CD4-positive, alpha-beta T cell (primary cell): ENCODE measurements at regions not wholly inside any gene's neighbourhood (a gene's known extent, or its start where the extent isn't known, plus 50 kb on each side); places are given as distances from the start of the nearest gene placed in this dataset.

ENCODE experiments used
- ATAC-seq: fragments of 200-7000 bp; cut with Tn5 transposase; one replicate; pipeline ENCODE4 v1.10.0; 2022; ENCODE audit warnings: mild to moderate bottlenecking; ENCODE audit not compliant: poor library complexity
- CTCF ChIA-PET: fragments of 350-600 bp; sonication (Branson Sonifier 250); formaldehyde crosslinking; loops from one replicate; lab custom pipeline; 2021; ENCODE audit warnings: antibody characterized with exemption, inconsistent platforms; lab: Charles Lee
- POLR2A ChIA-PET: fragments of 350-600 bp; sonication (Branson Sonifier 250); formaldehyde crosslinking; loops from one replicate; lab custom pipeline; 2021; ENCODE audit warnings: antibody characterized with exemption, inconsistent platforms; lab: Charles Lee
- DNase-seq, 14 experiments: peaks; one replicate each; pipeline ENCODE4 v3.0.0-alpha.2; 2013 to 2020; ENCODE audit warnings: mixed read lengths in 2 of 14
- H3K27ac ChIP-seq, 2 donors: one replicate each; pipeline versions ENCODE4 v1.5.1 to v1.7.0; 2013; ENCODE audit warnings: low read length in 2 of 2, low read depth in 1 of 2, mild to moderate bottlenecking in 1 of 2
- H3K27me3 ChIP-seq, 2 experiments: 1 replicate in 1 of 2; 2 replicates in 1 of 2; pipeline versions ENCODE4 v1.6.1 to v1.7.0; 2013; ENCODE audit warnings: low read length in 2 of 2, control low read depth in 1 of 2, mild to moderate bottlenecking in 1 of 2, moderate library complexity in 1 of 2; ENCODE audit not compliant: insufficient read depth in 2 of 2, control insufficient read depth in 1 of 2
- H3K36me3 ChIP-seq: one replicate; pipeline ENCODE4 v1.6.1; 2013; ENCODE audit warnings: low read length, control low read depth; ENCODE audit not compliant: insufficient read depth
- H3K4me1 ChIP-seq: one replicate; pipeline ENCODE4 v1.6.1; 2013; ENCODE audit warnings: low read length, control low read depth; ENCODE audit not compliant: insufficient read depth
- H3K4me3 ChIP-seq: one replicate; pipeline ENCODE4 v1.5.1; 2013; ENCODE audit warnings: mild to moderate bottlenecking, low read length, moderate library complexity
- H3K9me3 ChIP-seq, 2 experiments: 1 replicate in 1 of 2; 2 replicates in 1 of 2; pipeline versions ENCODE4 v1.6.1 to v1.7.0; 2013; ENCODE audit warnings: low read length in 2 of 2, mild to moderate bottlenecking in 2 of 2, control low read depth in 1 of 2, moderate library complexity in 1 of 2; ENCODE audit not compliant: control insufficient read depth in 1 of 2, insufficient read depth in 1 of 2
- H3K27ac Mint-ChIP-seq: one replicate; pipeline ENCODE4 v1.8.0; 2020; ENCODE audit warnings: mixed read lengths
- H3K27me3 Mint-ChIP-seq: one replicate; pipeline ENCODE4 v1.8.0; 2021; ENCODE audit warnings: mixed read lengths
- H3K36me3 Mint-ChIP-seq: one replicate; pipeline ENCODE4 v1.8.0; 2021; ENCODE audit warnings: low read depth, mixed read lengths
- H3K4me1 Mint-ChIP-seq: one replicate; pipeline ENCODE4 v1.8.0; 2021; ENCODE audit warnings: low read depth, mixed read lengths
- H3K4me3 Mint-ChIP-seq: one replicate; pipeline ENCODE4 v1.8.0; 2020; ENCODE audit warnings: mild to moderate bottlenecking, mixed read lengths
- H3K9me3 Mint-ChIP-seq: one replicate; pipeline ENCODE4 v1.8.0; 2020; ENCODE audit warnings: mixed read lengths
- intact Hi-C, 2 experiments: fragments of 100-400 bp; cut with DNase I in 1 of 2; cut with micrococcal nuclease in 1 of 2; formaldehyde crosslinking; loops; one replicate each; pipeline versions ENCODE4 v1.15.1 to v1.9.0; 2023 to 2025; cut with DNase I, micrococcal nuclease
- TF ChIP-seq, protein P1 (sequence below): fragments of 200-600 bp; IDR thresholded peaks from one replicate; pipeline ENCODE4 v1.8.0; 2022; ENCODE audit warnings: antibody characterized with exemption, mild to moderate bottlenecking

DNA sequence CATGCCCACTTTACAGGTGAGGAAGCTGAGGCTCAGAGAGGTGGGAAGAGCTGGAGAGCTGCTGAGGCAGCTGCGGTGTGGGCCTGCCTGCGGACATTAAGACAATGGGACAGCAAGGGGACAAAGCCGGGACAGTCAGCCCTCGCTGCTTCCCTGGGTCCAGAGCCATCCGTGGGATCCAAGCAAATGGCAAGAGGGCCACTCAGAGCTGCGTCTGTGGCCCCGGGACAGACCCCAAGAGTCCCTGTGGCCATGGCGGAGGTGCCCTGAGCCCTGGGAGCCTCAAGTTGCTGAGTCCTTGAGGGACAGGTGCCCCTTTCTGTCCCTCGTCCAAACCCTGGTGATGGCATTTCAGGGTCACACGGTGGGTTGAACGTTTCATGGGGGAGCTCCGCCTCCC is 191.9 kb downstream of the OLFM1 start:
- ATAC-seq: no peak
- TF ChIP-seq, protein P1, sequence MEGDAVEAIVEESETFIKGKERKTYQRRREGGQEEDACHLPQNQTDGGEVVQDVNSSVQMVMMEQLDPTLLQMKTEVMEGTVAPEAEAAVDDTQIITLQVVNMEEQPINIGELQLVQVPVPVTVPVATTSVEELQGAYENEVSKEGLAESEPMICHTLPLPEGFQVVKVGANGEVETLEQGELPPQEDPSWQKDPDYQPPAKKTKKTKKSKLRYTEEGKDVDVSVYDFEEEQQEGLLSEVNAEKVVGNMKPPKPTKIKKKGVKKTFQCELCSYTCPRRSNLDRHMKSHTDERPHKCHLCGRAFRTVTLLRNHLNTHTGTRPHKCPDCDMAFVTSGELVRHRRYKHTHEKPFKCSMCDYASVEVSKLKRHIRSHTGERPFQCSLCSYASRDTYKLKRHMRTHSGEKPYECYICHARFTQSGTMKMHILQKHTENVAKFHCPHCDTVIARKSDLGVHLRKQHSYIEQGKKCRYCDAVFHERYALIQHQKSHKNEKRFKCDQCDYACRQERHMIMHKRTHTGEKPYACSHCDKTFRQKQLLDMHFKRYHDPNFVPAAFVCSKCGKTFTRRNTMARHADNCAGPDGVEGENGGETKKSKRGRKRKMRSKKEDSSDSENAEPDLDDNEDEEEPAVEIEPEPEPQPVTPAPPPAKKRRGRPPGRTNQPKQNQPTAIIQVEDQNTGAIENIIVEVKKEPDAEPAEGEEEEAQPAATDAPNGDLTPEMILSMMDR: no peak
- Mint-ChIP-seq H3K4me1 (no peaks in the 10 kb centered on the region), H3K4me3 (no peak overlapping the region), H3K9me3 (no peaks in the 10 kb centered on the region), H3K36me3 (no peaks in the 10 kb centered on the region), H3K27me3 (no peaks in the 10 kb centered on the region), H3K27ac (no peak overlapping the region)
- Histone ChIP-seq H3K4me1 (no peaks in the 10 kb centered on the region), H3K27me3 (peaks cover 0 to 4% of the 10 kb centered on the region in 2 experiments), H3K4me3 (no peak overlapping the region), H3K36me3 (no peaks in the 10 kb centered on the region), H3K27ac (no peak overlapping the region), H3K9me3 (peaks cover 0 to 4% of the 10 kb centered on the region in 2 experiments)
- no peak for DNase-seq
- intact Hi-C loops: no loop called here
- ChIA-PET POLR2A (no interaction called here), CTCF (no interaction called here)

DNA sequence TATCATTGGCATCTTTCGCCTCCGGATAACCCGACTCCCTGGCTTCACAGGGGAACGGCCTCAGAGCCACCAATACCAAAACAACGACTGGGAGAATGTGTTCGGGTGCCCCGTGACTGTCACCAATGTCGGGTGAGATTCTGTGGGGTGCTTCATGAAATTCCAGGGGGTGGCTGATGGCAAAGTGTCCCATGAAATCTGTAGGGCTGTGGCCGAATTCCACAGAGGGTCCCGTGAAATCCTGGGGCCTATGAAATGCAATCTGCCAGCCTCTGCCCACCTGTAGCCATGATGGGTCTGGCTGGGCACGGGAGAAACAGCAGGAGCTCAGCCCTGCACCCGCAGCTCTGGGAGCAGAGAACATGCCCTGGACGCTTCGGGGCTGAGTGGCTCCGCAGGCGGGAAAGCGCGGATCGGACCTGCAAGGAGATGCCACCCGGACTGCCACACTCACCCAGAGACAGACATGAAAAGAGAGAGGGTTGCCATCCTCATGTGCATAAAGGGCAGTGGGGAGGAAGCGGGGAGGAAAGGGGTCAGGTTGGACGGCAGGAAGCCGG is 192.4 kb downstream of the OLFM1 start:
- no peak overlapping the region for H3K4me3 ChIP-seq
- no peak overlapping the region for H3K27ac ChIP-seq
- peaks cover 0 to 4% of the 10 kb centered on the region in 2 experiments for H3K27me3 ChIP-seq
- intact Hi-C loops: no loop called here
- DNase-seq: no peak
- ChIA-PET POLR2A (no interaction called here), CTCF (no interaction called here)
- H3K4me1 Mint-ChIP-seq: no peaks in the 10 kb centered on the region
- H3K27ac Mint-ChIP-seq: no peak overlapping the region
- peaks cover 0 to 8% of the 10 kb centered on the region in 2 experiments for H3K9me3 ChIP-seq
- no peaks in the 10 kb centered on the region for H3K36me3 Mint-ChIP-seq
- no peak overlapping the region for H3K4me3 Mint-ChIP-seq
- TF ChIP-seq, protein P1: no peak
- H3K9me3 Mint-ChIP-seq: no peaks in the 10 kb centered on the region
- ATAC-seq: no peak
- no peaks in the 10 kb centered on the region for H3K4me1 ChIP-seq
- no peaks in the 10 kb centered on the region for H3K36me3 ChIP-seq
- H3K27me3 Mint-ChIP-seq: no peaks in the 10 kb centered on the region

DNA sequence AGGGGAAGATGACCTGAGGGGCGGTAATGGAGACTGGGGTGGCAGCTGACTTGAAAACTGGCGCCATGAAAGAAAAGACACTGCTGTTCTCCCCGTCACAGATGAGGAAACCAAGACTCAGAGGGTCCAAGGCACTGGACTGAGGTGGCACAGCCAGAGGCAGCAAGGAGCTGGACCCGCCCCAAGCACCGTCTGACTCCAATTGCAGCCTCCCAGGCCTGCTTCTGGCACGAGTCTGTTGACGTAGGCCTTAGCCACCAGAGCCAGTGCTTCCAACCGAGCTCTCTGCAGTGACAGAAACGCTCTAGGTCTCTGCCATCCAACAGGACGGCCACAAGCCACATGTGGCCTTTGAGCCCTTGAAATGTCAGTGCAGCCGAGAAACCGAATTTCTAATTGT is 193.2 kb downstream of the OLFM1 start:
- Histone ChIP-seq H3K9me3 (peaks cover 0 to 16% of the 10 kb centered on the region in 2 experiments), H3K4me3 (no peak overlapping the region), H3K27me3 (peaks cover 0 to 4% of the 10 kb centered on the region in 2 experiments), H3K4me1 (no peaks in the 10 kb centered on the region), H3K36me3 (no peaks in the 10 kb centered on the region), H3K27ac (no peak overlapping the region)
- ATAC-seq: no peak
- no peak overlapping the region for H3K27ac Mint-ChIP-seq
- no peak overlapping the region for H3K4me3 Mint-ChIP-seq
- H3K27me3 Mint-ChIP-seq: no peaks in the 10 kb centered on the region
- no peaks in the 10 kb centered on the region for H3K4me1 Mint-ChIP-seq
- TF ChIP-seq, protein P1: no peak
- ChIA-PET POLR2A (no interaction called here), CTCF (no interaction called here)
- no peak for DNase-seq
- no peaks in the 10 kb centered on the region for H3K9me3 Mint-ChIP-seq
- no peaks in the 10 kb centered on the region for H3K36me3 Mint-ChIP-seq
- intact Hi-C loops: no loop called here
